Prostate gland (tissue), 2 donors: ENCODE measurements at regions not wholly inside any gene's neighbourhood (a gene's known extent, or its start where the extent isn't known, plus 50 kb on each side); places are given as distances from the start of the nearest gene placed in this dataset.

Experiments used
- POLR2A ChIP-seq: fragments of 450-650 bp; IDR thresholded peaks from one replicate; pipeline ENCODE4 v1.6.1; 2016; ENCODE audit warnings: antibody characterized with exemption, mild to moderate bottlenecking
- TF ChIP-seq, protein P1 (sequence below), 4 experiments: fragments of 200-600 bp in 2 of 4; fragments of 450-650 bp in 2 of 4; sonication (generic) in 2 of 4; IDR thresholded peaks; 1 replicate in 3 of 4; 2 replicates in 1 of 4; pipeline ENCODE4 v1.5.1; 2016 to 2019; ENCODE audit warnings: antibody characterized with exemption in 4 of 4, mild to moderate bottlenecking in 2 of 4, moderate library complexity in 2 of 4

GRCh38 chr5:167820101-167820990, 471.1 kb upstream of the WWC1 start:
- no peak for TF ChIP-seq POLR2A
- TF ChIP-seq, protein P1, sequence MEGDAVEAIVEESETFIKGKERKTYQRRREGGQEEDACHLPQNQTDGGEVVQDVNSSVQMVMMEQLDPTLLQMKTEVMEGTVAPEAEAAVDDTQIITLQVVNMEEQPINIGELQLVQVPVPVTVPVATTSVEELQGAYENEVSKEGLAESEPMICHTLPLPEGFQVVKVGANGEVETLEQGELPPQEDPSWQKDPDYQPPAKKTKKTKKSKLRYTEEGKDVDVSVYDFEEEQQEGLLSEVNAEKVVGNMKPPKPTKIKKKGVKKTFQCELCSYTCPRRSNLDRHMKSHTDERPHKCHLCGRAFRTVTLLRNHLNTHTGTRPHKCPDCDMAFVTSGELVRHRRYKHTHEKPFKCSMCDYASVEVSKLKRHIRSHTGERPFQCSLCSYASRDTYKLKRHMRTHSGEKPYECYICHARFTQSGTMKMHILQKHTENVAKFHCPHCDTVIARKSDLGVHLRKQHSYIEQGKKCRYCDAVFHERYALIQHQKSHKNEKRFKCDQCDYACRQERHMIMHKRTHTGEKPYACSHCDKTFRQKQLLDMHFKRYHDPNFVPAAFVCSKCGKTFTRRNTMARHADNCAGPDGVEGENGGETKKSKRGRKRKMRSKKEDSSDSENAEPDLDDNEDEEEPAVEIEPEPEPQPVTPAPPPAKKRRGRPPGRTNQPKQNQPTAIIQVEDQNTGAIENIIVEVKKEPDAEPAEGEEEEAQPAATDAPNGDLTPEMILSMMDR (IDR thresholded peaks at IDR 0.05) = no peak
